Liver (tissue), 3 donors: ENCODE measurements at regions not wholly inside any gene's neighbourhood (a gene's known extent, or its start where the extent isn't known, plus 50 kb on each side); places are given as distances from the start of the nearest gene placed in this dataset.

ENCODE experiments used
- CTCF ChIP-seq: fragments of 150-350 bp; IDR thresholded peaks from 2 replicates; pipeline ENCODE4 v1.5.1; 2017; ENCODE audit warnings: improper control_type of control experiment, low read depth, low read length; ENCODE audit not compliant: missing input control
- EGR1 ChIP-seq, 2 donors: IDR thresholded peaks; 2 replicates each; pipeline ENCODE4 v1.6.1; 2016 to 2018; ENCODE audit warnings: antibody characterized with exemption in 2 of 2, low read depth in 2 of 2
- FOXA1 ChIP-seq: IDR thresholded peaks from 2 replicates; pipeline ENCODE4 v1.6.1; 2016; ENCODE audit warnings: antibody characterized with exemption
- HNF4G ChIP-seq: IDR thresholded peaks from 2 replicates; pipeline ENCODE4 v1.6.1; 2016; ENCODE audit warnings: antibody characterized with exemption
- JUND ChIP-seq, 2 donors: IDR thresholded peaks; 2 replicates each; pipeline ENCODE4 v1.6.1; 2016; ENCODE audit warnings: antibody characterized with exemption in 2 of 2
- MAX ChIP-seq: IDR thresholded peaks from 2 replicates; pipeline ENCODE4 v1.6.1; 2016; ENCODE audit warnings: antibody characterized with exemption
- NR2F2 ChIP-seq: IDR thresholded peaks from 2 replicates; pipeline ENCODE4 v1.6.1; 2016; ENCODE audit warnings: antibody characterized with exemption
- RAD21 ChIP-seq, 2 donors: IDR thresholded peaks; 2 replicates each; pipeline ENCODE4 v1.6.1; 2016; ENCODE audit warnings: antibody characterized with exemption in 2 of 2, mild to moderate bottlenecking in 2 of 2
- RXRA ChIP-seq, 2 donors: IDR thresholded peaks; 2 replicates each; pipeline ENCODE4 v1.6.1; 2017 to 2018; ENCODE audit warnings: antibody characterized with exemption in 2 of 2, mild to moderate bottlenecking in 1 of 2
- SP1 ChIP-seq: IDR thresholded peaks from 2 replicates; pipeline ENCODE4 v1.6.1; 2018; ENCODE audit warnings: antibody characterized with exemption, mild to moderate bottlenecking
- YY1 ChIP-seq: IDR thresholded peaks from 2 replicates; pipeline ENCODE4 v1.6.1; 2016; ENCODE audit warnings: antibody characterized with exemption, mild to moderate bottlenecking
- donor health status: healthy.
- donor health status: healthy.

- TF ChIP-seq MAX (no peak), FOXA1 (no peak), CTCF (no peak), RAD21 (IDR thresholded peaks at IDR 0.05) (no peak), SP1 (no peak), HNF4G (no peak), RXRA (IDR thresholded peaks at IDR 0.05) (no peak), EGR1 (IDR thresholded peaks at IDR 0.05; ENCODE audit: low read depth in 2 of 2) (no peak), NR2F2 (no peak), YY1 (no peak), JUND (IDR thresholded peaks at IDR 0.05) (no peak)
These were observed 428.8 kb downstream of the SH2D4B start for GRCh38 chr10:80966326-80966986.
